DMS79 (cell line): ENCODE measurements at regions not wholly inside any gene's neighbourhood (a gene's known extent, or its start where the extent isn't known, plus 50 kb on each side); places are given as distances from the start of the nearest gene placed in this dataset.

ENCODE experiments used
- DNase-seq: peaks from one replicate; lab custom pipeline; 2025; lab: John Stamatoyannopoulos, UW

GRCh38 chr18:27695052-27695451, 481.9 kb downstream of the CDH2 start:
- DNase-seq, result no peak

GRCh38 chr18:27688581-27688980, 488.3 kb downstream of the CDH2 start:
- no peak for DNase-seq

GRCh38 chr18:27687351-27687979, 489.5 kb downstream of the CDH2 start:
- DNase-seq, result no peak

GRCh38 chr18:27685807-27686412, 491.0 kb downstream of the CDH2 start:
- no peak for DNase-seq

- DNase-seq, result no peak
These were observed 491.8 kb downstream of the CDH2 start for GRCh38 chr18:27685091-27685490.

GRCh38 chr18:27674411-27674810, 489.3 kb upstream of the CHST9 start:
- DNase-seq, result no peak

- DNase-seq, result no peak
These were observed 488.8 kb upstream of the CHST9 start for GRCh38 chr18:27673861-27674260.

GRCh38 chr18:27668158-27668557, 483.1 kb upstream of the CHST9 start:
- no peak for DNase-seq

GRCh38 chr18:27667064-27667463, 482.0 kb upstream of the CHST9 start:
- DNase-seq, result no peak

GRCh38 chr18:27666016-27666415, 480.9 kb upstream of the CHST9 start:
- no peak for DNase-seq

- no peak for DNase-seq
These were observed 480.2 kb upstream of the CHST9 start for GRCh38 chr18:27665264-27665799.

- DNase-seq, result no peak
These were observed 477.8 kb upstream of the CHST9 start for GRCh38 chr18:27662949-27663348.

GRCh38 chr18:27662537-27662936, 477.4 kb upstream of the CHST9 start:
- no peak for DNase-seq

GRCh38 chr18:27661320-27662018, 476.4 kb upstream of the CHST9 start:
- DNase-seq, result no peak

- DNase-seq, result no peak
These were observed 471.8 kb upstream of the CHST9 start for GRCh38 chr18:27656905-27657304.

- DNase-seq, result no peak
These were observed 471.2 kb upstream of the CHST9 start for GRCh38 chr18:27656167-27656778.

- DNase-seq, result no peak
These were observed 468.1 kb upstream of the CHST9 start for GRCh38 chr18:27653247-27653646.

GRCh38 chr18:27652480-27653121, 467.5 kb upstream of the CHST9 start:
- DNase-seq, result no peak

GRCh38 chr18:27649621-27650020, 464.5 kb upstream of the CHST9 start:
- no peak for DNase-seq

- no peak for DNase-seq
These were observed 460.8 kb upstream of the CHST9 start for GRCh38 chr18:27645929-27646328.

- no peak for DNase-seq
These were observed 451.5 kb upstream of the CHST9 start for GRCh38 chr18:27636576-27637085.

GRCh38 chr18:27632706-27633105, 447.6 kb upstream of the CHST9 start:
- no peak for DNase-seq
